HepG2 (cell line): ENCODE measurements at regions not wholly inside any gene's neighbourhood (a gene's known extent, or its start where the extent isn't known, plus 50 kb on each side); places are given as distances from the start of the nearest gene placed in this dataset.

ENCODE experiments used
- ATAC-seq: fragments of 200-7000 bp; cut with Tn5 transposase; 3 replicates; pipeline ENCODE4 v1.9.1; 2020; ENCODE audit warnings: mild to moderate bottlenecking, moderate library complexity
- BruUV-seq: library from RNA; stranded (reverse); fragments of 400-500 nt; replicated peaks from 2 replicates; lab custom pipeline; 2021; lab: Mats Ljungman, UMichigan
- CTCF ChIA-PET: fragments of 300-600 bp; formaldehyde crosslinking; extraction: SDS; loops from one replicate; lab custom pipeline; 2021; ENCODE audit warnings: low total read pairs, inconsistent platforms, low intra/inter-chr PET ratio; lab: Yijun Ruan, JAX
- POLR2A ChIA-PET: fragments of 350-600 bp; sonication (Branson Sonifier 250); formaldehyde crosslinking; loops from one replicate; lab custom pipeline; 2020; ENCODE audit warnings: antibody characterized with exemption, inconsistent platforms; lab: Yijun Ruan, JAX
- DNase-seq: peaks from one replicate; pipeline ENCODE4 v3.0.0-alpha.2; 2015; ENCODE audit warnings: low spot score
- FAIRE-seq: peaks from 3 replicates; lab custom pipeline; 2011; peaks lifted over from hg19 to GRCh38; lab: Jason Lieb, UNC
- H2AFZ ChIP-seq: one replicate; pipeline ENCODE4 v1.6.1; 2011; ENCODE audit warnings: low read length, inconsistent platforms
- H3K27ac ChIP-seq: fragments of 300-600 bp; 3 replicates; pipeline ENCODE4 v1.8.0; 2011; ENCODE audit warnings: mixed run types, mild to moderate bottlenecking, mixed read lengths, low read length, inconsistent platforms; ENCODE audit not compliant: insufficient read depth; ENCODE audit errors: extremely low read length
- H3K27me3 ChIP-seq, 2 experiments: fragments of 200-600 bp in 1 of 2; 2 replicates in 1 of 2; 3 replicates in 1 of 2; pipeline versions ENCODE4 v1.6.0 to v1.8.0; 2011; ENCODE audit warnings: low read length in 2 of 2, mild to moderate bottlenecking in 2 of 2, moderate library complexity in 2 of 2, inconsistent platforms in 1 of 2; ENCODE audit not compliant: insufficient read depth in 2 of 2, control insufficient read depth in 1 of 2
- H3K36me3 ChIP-seq, 2 experiments: fragments of 200-600 bp in 1 of 2; replicated peaks in 1 of 2; 2 replicates in 1 of 2; 3 replicates in 1 of 2; pipeline versions ENCODE4 v1.5.1 to v1.8.0; 2011; ENCODE audit warnings: low read length in 2 of 2, inconsistent platforms in 1 of 2; ENCODE audit not compliant: insufficient read depth in 2 of 2, control insufficient read depth in 1 of 2
- H3K4me1 ChIP-seq: 2 replicates; pipeline ENCODE4 v1.5.1; 2012; ENCODE audit warnings: low read length, inconsistent platforms; ENCODE audit not compliant: insufficient read depth
- H3K4me2 ChIP-seq: 2 replicates; pipeline ENCODE4 v1.6.0; 2011; ENCODE audit warnings: low read depth, low read length, inconsistent platforms
- H3K4me3 ChIP-seq, 3 experiments: fragments of 200-600 bp in 1 of 3; sonication (generic), shearing (Covaris generic) in 1 of 3; replicated peaks in 1 of 3; 2 replicates each; pipeline ENCODE4 v1.5.1; 2011 to 2016; ENCODE audit warnings: low read length in 3 of 3, inconsistent platforms in 2 of 3, low read depth in 2 of 3, mild to moderate bottlenecking in 2 of 3, control low read depth in 1 of 3, mixed read lengths in 1 of 3; ENCODE audit not compliant: insufficient read depth in 1 of 3
- H3K79me2 ChIP-seq: one replicate; pipeline ENCODE4 v1.6.1; 2011; ENCODE audit warnings: low read length, inconsistent platforms; ENCODE audit not compliant: insufficient read depth
- H3K9ac ChIP-seq: 2 replicates; pipeline ENCODE4 v1.6.0; 2011; ENCODE audit warnings: mild to moderate bottlenecking, low read depth, low read length, inconsistent platforms; ENCODE audit not compliant: insufficient read depth
- H3K9me3 ChIP-seq: 2 replicates; pipeline ENCODE4 v1.5.1; 2012; ENCODE audit warnings: mild to moderate bottlenecking, low read length
- H4K20me1 ChIP-seq: 2 replicates; pipeline ENCODE4 v1.6.0; 2011; ENCODE audit warnings: inconsistent platforms, mild to moderate bottlenecking, low read length, moderate library complexity; ENCODE audit not compliant: insufficient read depth
- AHR ChIP-seq: IDR thresholded peaks from 2 replicates; pipeline ENCODE4 v1.6.1; 2018; ENCODE audit warnings: missing genetic modification reagents, missing compliant biosample characterization
- ARID5B ChIP-seq: IDR thresholded peaks from 2 replicates; pipeline ENCODE4 v1.4.0; 2020; ENCODE audit warnings: mild to moderate bottlenecking, missing genetic modification reagents
- ARNTL ChIP-seq: sonication (generic); formaldehyde crosslinking; IDR thresholded peaks from 2 replicates; pipeline ENCODE4 v1.4.0; 2020; ENCODE audit warnings: mild to moderate bottlenecking, missing genetic modification reagents
- DMAP1 ChIP-seq: IDR thresholded peaks from 2 replicates; pipeline ENCODE4 v1.6.1; 2016
- DNMT3B ChIP-seq: conservative IDR thresholded peaks from 2 replicates; pipeline ENCODE4 v1.6.1; 2016; ENCODE audit warnings: missing biosample characterization, control low read depth
- EHMT2 ChIP-seq: fragments of 200-600 bp; sonication (generic); IDR thresholded peaks from 2 replicates; pipeline ENCODE4 v1.7.0; 2017; ENCODE audit warnings: antibody characterized with exemption, low read depth, low read length, borderline replicate concordance
- EP300 ChIP-seq, 3 experiments: sonication (generic) in 1 of 3; formaldehyde crosslinking in 1 of 3; IDR thresholded peaks; 2 replicates each; pipeline versions ENCODE4 v1.5.1 to v1.6.1; 2011 to 2020; ENCODE audit warnings: low read depth in 2 of 3, low read length in 2 of 3, borderline replicate concordance in 1 of 3, improper control_type of control experiment in 1 of 3, mild to moderate bottlenecking in 1 of 3, missing genetic modification reagents in 1 of 3, moderate library complexity in 1 of 3
- GATAD2A ChIP-seq: IDR thresholded peaks from 2 replicates; pipeline ENCODE4 v1.6.1; 2016
- GFI1 ChIP-seq: sonication (generic); formaldehyde crosslinking; IDR thresholded peaks from 2 replicates; pipeline ENCODE4 v1.5.0; 2020; ENCODE audit warnings: missing genetic modification reagents, mild to moderate bottlenecking, borderline replicate concordance
- GPBP1L1 ChIP-seq: sonication (generic); formaldehyde crosslinking; IDR thresholded peaks from 2 replicates; pipeline ENCODE4 v1.5.0; 2020; ENCODE audit warnings: mild to moderate bottlenecking, missing genetic modification reagents
- HNF4A ChIP-seq: sonication (generic); formaldehyde crosslinking; IDR thresholded peaks from 2 replicates; pipeline ENCODE4 v1.4.0; 2020; ENCODE audit warnings: missing genetic modification reagents
- KLF11 ChIP-seq: IDR thresholded peaks from 2 replicates; pipeline ENCODE4 v1.6.1; 2016; ENCODE audit warnings: missing compliant biosample characterization
- NR2F2 ChIP-seq: IDR thresholded peaks from 2 replicates; pipeline ENCODE4 v1.6.1; 2012; ENCODE audit warnings: low read depth, inconsistent platforms, borderline replicate concordance
- PBX2 ChIP-seq: IDR thresholded peaks from 2 replicates; pipeline ENCODE4 v1.6.1; 2016; ENCODE audit warnings: control low read depth
- TBX3 ChIP-seq: fragments of 450-650 bp; IDR thresholded peaks from 2 replicates; pipeline ENCODE4 v1.6.1; 2017; ENCODE audit warnings: antibody characterized with exemption, mild to moderate bottlenecking, inconsistent platforms, borderline replicate concordance
- TEAD3 ChIP-seq: optimal IDR thresholded peaks from 2 replicates; pipeline ENCODE3; 2016; ENCODE audit warnings: borderline replicate concordance
- ZNF225 ChIP-seq: sonication (generic); formaldehyde crosslinking; IDR thresholded peaks from 2 replicates; pipeline ENCODE4 v1.4.0; 2020; ENCODE audit warnings: mild to moderate bottlenecking, missing genetic modification reagents
- ZNF44 ChIP-seq: sonication (generic); formaldehyde crosslinking; IDR thresholded peaks from 2 replicates; pipeline ENCODE4 v1.5.1; 2020; ENCODE audit warnings: mild to moderate bottlenecking, missing genetic modification reagents
- ZNF598 ChIP-seq: sonication (generic); formaldehyde crosslinking; IDR thresholded peaks from 2 replicates; pipeline ENCODE4 v1.5.1; 2020; ENCODE audit warnings: mild to moderate bottlenecking, missing genetic modification reagents, borderline replicate concordance
- WGBS: methylation state at CpG from one replicate; pipeline ENCODE4 v1.1.6; 2017; ENCODE audit warnings: low lambda C conversion rate; 5-methylcytosine and 5-hydroxymethylcytosine counted together
- in situ Hi-C: cut with HindIII; loops from 2 replicates; pipeline ENCODE4 v1.10.0; 2017; ENCODE audit warnings: low pct_unique_long_range_greater_than_20kb; ENCODE audit not compliant: extremely low pct_ligation_motif_present
- intact Hi-C: fragments of 100-400 bp; cut with micrococcal nuclease; formaldehyde crosslinking; loops from one replicate; pipeline ENCODE4 v1.10.0; 2022; ENCODE audit not compliant: unreplicated experiment

GRCh38 chr10:16381083-16381482 is 55.7 kb upstream of the PTER start:
- Histone ChIP-seq H2AFZ (no peak overlapping the region), H4K20me1 (no peaks in the 10 kb centered on the region), H3K27ac (peak overlapping the region; percentile 45), H3K9ac (no peak overlapping the region), H3K9me3 (no peaks in the 10 kb centered on the region), H3K4me2 (peak overlapping the region; percentile 56), H3K27me3 (no peaks in the 10 kb centered on the region), H3K79me2 (no peaks in the 10 kb centered on the region), H3K36me3 (no peaks in the 10 kb centered on the region), H3K4me3 (peak overlapping the region in 1 of 3 experiments; percentile 9; a peak in 1 of 6 replicates), H3K4me1 (peaks cover 46% of the 10 kb centered on the region)
- FAIRE-seq: peak; percentile 77
- no TSS peak for BruUV-seq
- ATAC-seq: peak; percentile 98
- ChIA-PET CTCF (no interaction called here), POLR2A (no interaction called here)
- in situ Hi-C loops: no loop called here
- intact Hi-C loops: loop anchor here (5.0 kb wide), 1 partner anchor 56 kb away; the partner anchor contains the start of gene PTER
- peak; percentile 86 for DNase-seq
- 0% methylated on average over 3 of the region's 3 CpGs for WGBS
- TF ChIP-seq ARID5B (CRISPR knock-in tag) (peak; percentile 83), KLF11 (no peak), TBX3 (peak; percentile 55; the same call in 1 of the 2 replicates), ZNF44 (no peak), NR2F2 (peak; percentile 82), GFI1 (CRISPR knock-in tag) (peak; percentile 58; the same call in 1 of the 2 replicates), TEAD3 (CRISPR knock-in tag) (peak; percentile 50), HNF4A (CRISPR knock-in tag) (peak; percentile 71; the same call in 1 of the 2 replicates), ZNF598 (no peak), ZNF225 (CRISPR knock-in tag) (no peak), EP300 (IDR thresholded peaks at IDR 0.05; ENCODE audit: low read depth in 2 of 2, low read length in 2 of 2) (peak in 1 of 2 experiments; percentile 72; a peak in 2 of 4 replicates), EP300 (CRISPR knock-in tag; IDR thresholded peaks at IDR 0.05; ENCODE audit: borderline replicate concordance) (no peak; the same call in 1 of the 2 replicates), EHMT2 (peak; percentile 90; the same call in 1 of the 2 replicates), GPBP1L1 (CRISPR knock-in tag) (no peak), DMAP1 (CRISPR knock-in tag) (no peak), ARNTL (0 out of 2 replicates have a peak, but pooled peaks have one; percentile 39), GATAD2A (CRISPR knock-in tag) (peak; percentile 65), DNMT3B (peak; percentile 72; the same call in 1 of the 2 replicates), AHR (no peak), PBX2 (CRISPR knock-in tag) (peak; percentile 71)
